Testis (tissue), 2 donors: ENCODE measurements at regions not wholly inside any gene's neighbourhood (a gene's known extent, or its start where the extent isn't known, plus 50 kb on each side); places are given as distances from the start of the nearest gene placed in this dataset.

Experiments used
- DNase-seq: peaks from one replicate; pipeline ENCODE4 v3.0.0-alpha.2; 2019
- H3K27ac ChIP-seq, 2 donors: fragments of 200-600 bp; sonication (generic); one replicate each; pipeline ENCODE4 v1.5.1; 2019
- H3K27me3 ChIP-seq: fragments of 200-600 bp; sonication (generic); one replicate; pipeline ENCODE4 v1.5.1; 2019
- H3K36me3 ChIP-seq: fragments of 200-600 bp; sonication (generic); one replicate; pipeline ENCODE4 v1.5.1; 2017; ENCODE audit warnings: low read depth; ENCODE audit errors: missing control alignments
- H3K4me1 ChIP-seq: fragments of 200-600 bp; sonication (generic); one replicate; pipeline ENCODE4 v1.5.1; 2019
- H3K4me3 ChIP-seq, 2 donors: fragments of 200-600 bp; sonication (generic); one replicate each; pipeline ENCODE4 v1.5.1; 2017 to 2019
- H3K9me3 ChIP-seq: fragments of 200-600 bp; sonication (generic); one replicate; pipeline ENCODE4 v1.5.1; 2017
- CTCF ChIP-seq, 3 experiments: fragments of 450-650 bp in 2 of 3; fragments of 200-600 bp in 1 of 3; sonication (generic) in 1 of 3; IDR thresholded peaks; one replicate each; pipeline ENCODE4 v1.5.1; 2016 to 2019; ENCODE audit warnings: antibody characterized with exemption in 3 of 3, mild to moderate bottlenecking in 2 of 3, moderate library complexity in 1 of 3
- POLR2A ChIP-seq: fragments of 450-650 bp; IDR thresholded peaks from one replicate; pipeline ENCODE4 v1.6.1; 2017; ENCODE audit warnings: antibody characterized with exemption, mild to moderate bottlenecking, moderate library complexity
- WGBS, 2 donors: methylation state at CpG; one replicate each; pipeline ENCODE4 v1.1.5; 2018; 5-methylcytosine and 5-hydroxymethylcytosine counted together
- intact Hi-C: fragments of 100-400 bp; cut with DNase I; formaldehyde crosslinking; loops from one replicate; pipeline ENCODE4 v1.15.1; 2023; ENCODE audit warnings: low total_unique reads

GRCh38 chr21:35732788-35733187, 327.5 kb downstream of the SETD4 start:
- H3K27ac ChIP-seq, result no peak overlapping the region
- H3K9me3 ChIP-seq, result no peaks in the 10 kb centered on the region
- WGBS, 2 donors, result 86 to 97% methylated on average over 10 of the region's 10 CpGs
- DNase-seq, result no peak
- H3K27me3 ChIP-seq, result no peaks in the 10 kb centered on the region
- peaks cover 2% of the 10 kb centered on the region for H3K4me1 ChIP-seq
- no peak overlapping the region for H3K4me3 ChIP-seq
- intact Hi-C loops, result no loop called here
- TF ChIP-seq CTCF (IDR thresholded peaks at IDR 0.05) (no peak), POLR2A (no peak)
- no peaks in the 10 kb centered on the region for H3K36me3 ChIP-seq

- no peak for DNase-seq
- Histone ChIP-seq H3K36me3 (no peaks in the 10 kb centered on the region), H3K4me1 (no peaks in the 10 kb centered on the region), H3K4me3 (no peak overlapping the region), H3K27ac (no peak overlapping the region), H3K9me3 (no peaks in the 10 kb centered on the region), H3K27me3 (no peaks in the 10 kb centered on the region)
- TF ChIP-seq CTCF (IDR thresholded peaks at IDR 0.05) (no peak), POLR2A (no peak)
- intact Hi-C loops, result no loop called here
- WGBS, 2 donors, result 94 to 96% methylated on average over 8 of the region's 8 CpGs
These were observed 330.0 kb downstream of the SETD4 start for GRCh38 chr21:35730325-35730724.

- H3K27ac ChIP-seq, result no peak overlapping the region
- H3K4me1 ChIP-seq, result no peaks in the 10 kb centered on the region
- no peaks in the 10 kb centered on the region for H3K27me3 ChIP-seq
- intact Hi-C loops, result no loop called here
- no peak for DNase-seq
- TF ChIP-seq CTCF (IDR thresholded peaks at IDR 0.05) (no peak), POLR2A (no peak)
- no peaks in the 10 kb centered on the region for H3K9me3 ChIP-seq
- no peak overlapping the region for H3K4me3 ChIP-seq
- no peaks in the 10 kb centered on the region for H3K36me3 ChIP-seq
- WGBS, 2 donors, result 60 to 66% methylated on average over 2 of the region's 2 CpGs
These were observed 332.5 kb downstream of the SETD4 start for GRCh38 chr21:35727830-35728229.

- Histone ChIP-seq H3K4me3 (no peak overlapping the region), H3K9me3 (no peaks in the 10 kb centered on the region), H3K27me3 (no peaks in the 10 kb centered on the region), H3K4me1 (peaks cover 5% of the 10 kb centered on the region), H3K27ac (no peak overlapping the region), H3K36me3 (no peaks in the 10 kb centered on the region)
- intact Hi-C loops, result no loop called here
- DNase-seq, result no peak
- no peak for TF ChIP-seq CTCF (IDR thresholded peaks at IDR 0.05)
- no peak for TF ChIP-seq POLR2A
- WGBS, 2 donors, result 85 to 93% methylated on average over 4 of the region's 4 CpGs
These were observed 336.2 kb downstream of the SETD4 start for GRCh38 chr21:35724156-35724555.

GRCh38 chr21:35721701-35722100, 338.6 kb downstream of the SETD4 start:
- no peak for DNase-seq
- Histone ChIP-seq H3K36me3 (no peaks in the 10 kb centered on the region), H3K4me1 (peaks cover 8% of the 10 kb centered on the region), H3K27ac (no peak overlapping the region), H3K4me3 (no peak overlapping the region), H3K9me3 (no peaks in the 10 kb centered on the region), H3K27me3 (no peaks in the 10 kb centered on the region)
- TF ChIP-seq POLR2A (no peak), CTCF (IDR thresholded peaks at IDR 0.05) (no peak)
- intact Hi-C loops, result no loop called here
- WGBS, 2 donors, result 77 to 94% methylated on average over 4 of the region's 4 CpGs
